MM.1S (cell line): ENCODE measurements at regions not wholly inside any gene's neighbourhood (a gene's known extent, or its start where the extent isn't known, plus 50 kb on each side); places are given as distances from the start of the nearest gene placed in this dataset.

ENCODE experiments used
- DNase-seq: peaks from one replicate; pipeline ENCODE4 v3.0.0-alpha.2; 2015
- H2AFZ ChIP-seq: fragments of 300-600 bp; sonication (generic); 2 replicates; pipeline ENCODE4 v1.6.0; 2016; ENCODE audit warnings: antibody characterized with exemption, low read length
- H3F3A ChIP-seq: fragments of 300-600 bp; sonication (generic); 2 replicates; pipeline ENCODE4 v1.6.1; 2016; ENCODE audit warnings: mild to moderate bottlenecking, antibody characterized with exemption, low read length, moderate library complexity, mixed read lengths; ENCODE audit not compliant: insufficient read depth
- H3K27ac ChIP-seq: fragments of 300-600 bp; sonication (generic); 2 replicates; pipeline ENCODE4 v1.5.1; 2016; ENCODE audit warnings: mild to moderate bottlenecking, low read length
- H3K27me3 ChIP-seq: fragments of 300-600 bp; sonication (generic); replicated peaks from 2 replicates; pipeline ENCODE4 v1.6.0; 2016; ENCODE audit warnings: low read length; ENCODE audit not compliant: insufficient read depth
- H3K36me3 ChIP-seq: fragments of 300-600 bp; sonication (generic); replicated peaks from 2 replicates; pipeline ENCODE4 v1.6.1; 2016; ENCODE audit warnings: mild to moderate bottlenecking, low read length, mixed read lengths; ENCODE audit not compliant: insufficient read depth
- H3K4me1 ChIP-seq: fragments of 300-600 bp; sonication (generic); 2 replicates; pipeline ENCODE4 v1.6.1; 2016; ENCODE audit warnings: low read length, mixed read lengths
- H3K4me2 ChIP-seq: fragments of 300-600 bp; sonication (generic); 2 replicates; pipeline ENCODE4 v1.6.0; 2016; ENCODE audit warnings: low read depth, low read length
- H3K4me3 ChIP-seq: fragments of 300-600 bp; sonication (generic); 2 replicates; pipeline ENCODE4 v1.5.1; 2016; ENCODE audit warnings: low read length, mixed read lengths
- H3K79me2 ChIP-seq: fragments of 300-600 bp; sonication (generic); 2 replicates; pipeline ENCODE4 v1.6.1; 2016; ENCODE audit warnings: mixed run types, low read length, mixed read lengths
- H3K9ac ChIP-seq: fragments of 300-600 bp; sonication (generic); 2 replicates; pipeline ENCODE4 v1.6.1; 2016; ENCODE audit warnings: low read length, mixed read lengths
- H3K9me2 ChIP-seq: fragments of 300-600 bp; sonication (generic); replicated peaks from 2 replicates; pipeline ENCODE4 v1.6.1; 2016; ENCODE audit warnings: mild to moderate bottlenecking, low read length, mixed read lengths; ENCODE audit not compliant: insufficient read depth
- H3K9me3 ChIP-seq: fragments of 300-600 bp; sonication (generic); replicated peaks from 2 replicates; pipeline ENCODE4 v1.6.1; 2016; ENCODE audit warnings: mild to moderate bottlenecking, low read length, mixed read lengths; ENCODE audit not compliant: insufficient read depth
- H4K20me1 ChIP-seq: fragments of 300-600 bp; sonication (generic); 2 replicates; pipeline ENCODE4 v1.6.1; 2016; ENCODE audit warnings: mild to moderate bottlenecking, low read length, moderate library complexity, mixed read lengths; ENCODE audit not compliant: insufficient read depth
- EZH2 ChIP-seq: fragments of 300-600 bp; sonication (generic); optimal IDR thresholded peaks from 2 replicates; pipeline ENCODE3; 2017; ENCODE audit warnings: low read depth, mild to moderate bottlenecking, antibody characterized with exemption, low read length, mixed read lengths
- EZH2phosphoT487 ChIP-seq: fragments of 300-600 bp; sonication (generic); IDR thresholded peaks from 2 replicates; pipeline ENCODE4 v1.6.1; 2018; ENCODE audit warnings: antibody characterized with exemption, low read length
- TF ChIP-seq, protein P1 (sequence below): fragments of 300-600 bp; sonication (generic); IDR thresholded peaks from 2 replicates; pipeline ENCODE4 v1.5.1; 2016; ENCODE audit warnings: antibody characterized with exemption, low read length, mixed read lengths

DNA sequence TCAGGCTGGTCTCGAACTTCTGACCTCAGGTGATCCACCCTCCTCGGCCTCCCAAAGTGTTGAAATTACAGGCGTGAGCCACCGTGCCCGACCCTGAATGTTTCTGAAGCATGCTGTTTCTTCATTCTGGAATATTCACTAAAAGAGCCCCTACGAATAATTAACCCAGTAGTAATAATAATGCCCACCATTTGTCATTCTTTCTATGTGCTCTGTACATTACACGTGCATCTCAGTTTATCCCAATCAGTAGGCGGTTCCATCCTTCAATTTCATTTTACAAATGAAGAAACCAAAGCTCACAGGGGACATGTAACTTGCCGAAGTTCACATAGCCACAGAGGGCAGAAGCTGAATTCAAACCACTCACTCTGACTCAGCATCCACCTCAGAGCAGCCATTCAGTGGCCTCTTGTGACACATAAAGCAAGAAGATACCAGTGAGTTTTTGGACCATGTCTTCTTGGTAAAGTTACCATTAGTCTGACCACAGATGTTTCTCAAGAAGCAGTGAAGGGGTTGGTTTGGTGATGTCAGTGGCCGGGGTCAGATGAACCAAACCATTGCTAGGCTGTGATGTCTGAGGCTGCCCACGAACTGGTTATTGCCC, 71.9 kb upstream of the DUSP5 start:
- Histone ChIP-seq H2AFZ (no peak overlapping the region), H3K9ac (no peak overlapping the region), H3F3A (peaks cover 43% of the 10 kb centered on the region), H4K20me1 (no peaks in the 10 kb centered on the region), H3K4me1 (peaks cover 69% of the 10 kb centered on the region), H3K36me3 (no peaks in the 10 kb centered on the region), H3K4me3 (no peak overlapping the region), H3K79me2 (0 out of 2 replicates have a peak, but pooled peaks cover 3% of the 10 kb centered on the region), H3K27ac (no peak overlapping the region; the same call in 1 of the 2 replicates), H3K9me2 (no peaks in the 10 kb centered on the region), H3K27me3 (no peaks in the 10 kb centered on the region), H3K4me2 (no peak overlapping the region), H3K9me3 (no peaks in the 10 kb centered on the region)
- DNase-seq, result no peak
- TF ChIP-seq EZH2phosphoT487 (no peak), EZH2 (no peak)
- TF ChIP-seq, protein P1, sequence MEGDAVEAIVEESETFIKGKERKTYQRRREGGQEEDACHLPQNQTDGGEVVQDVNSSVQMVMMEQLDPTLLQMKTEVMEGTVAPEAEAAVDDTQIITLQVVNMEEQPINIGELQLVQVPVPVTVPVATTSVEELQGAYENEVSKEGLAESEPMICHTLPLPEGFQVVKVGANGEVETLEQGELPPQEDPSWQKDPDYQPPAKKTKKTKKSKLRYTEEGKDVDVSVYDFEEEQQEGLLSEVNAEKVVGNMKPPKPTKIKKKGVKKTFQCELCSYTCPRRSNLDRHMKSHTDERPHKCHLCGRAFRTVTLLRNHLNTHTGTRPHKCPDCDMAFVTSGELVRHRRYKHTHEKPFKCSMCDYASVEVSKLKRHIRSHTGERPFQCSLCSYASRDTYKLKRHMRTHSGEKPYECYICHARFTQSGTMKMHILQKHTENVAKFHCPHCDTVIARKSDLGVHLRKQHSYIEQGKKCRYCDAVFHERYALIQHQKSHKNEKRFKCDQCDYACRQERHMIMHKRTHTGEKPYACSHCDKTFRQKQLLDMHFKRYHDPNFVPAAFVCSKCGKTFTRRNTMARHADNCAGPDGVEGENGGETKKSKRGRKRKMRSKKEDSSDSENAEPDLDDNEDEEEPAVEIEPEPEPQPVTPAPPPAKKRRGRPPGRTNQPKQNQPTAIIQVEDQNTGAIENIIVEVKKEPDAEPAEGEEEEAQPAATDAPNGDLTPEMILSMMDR, result no peak

DNA sequence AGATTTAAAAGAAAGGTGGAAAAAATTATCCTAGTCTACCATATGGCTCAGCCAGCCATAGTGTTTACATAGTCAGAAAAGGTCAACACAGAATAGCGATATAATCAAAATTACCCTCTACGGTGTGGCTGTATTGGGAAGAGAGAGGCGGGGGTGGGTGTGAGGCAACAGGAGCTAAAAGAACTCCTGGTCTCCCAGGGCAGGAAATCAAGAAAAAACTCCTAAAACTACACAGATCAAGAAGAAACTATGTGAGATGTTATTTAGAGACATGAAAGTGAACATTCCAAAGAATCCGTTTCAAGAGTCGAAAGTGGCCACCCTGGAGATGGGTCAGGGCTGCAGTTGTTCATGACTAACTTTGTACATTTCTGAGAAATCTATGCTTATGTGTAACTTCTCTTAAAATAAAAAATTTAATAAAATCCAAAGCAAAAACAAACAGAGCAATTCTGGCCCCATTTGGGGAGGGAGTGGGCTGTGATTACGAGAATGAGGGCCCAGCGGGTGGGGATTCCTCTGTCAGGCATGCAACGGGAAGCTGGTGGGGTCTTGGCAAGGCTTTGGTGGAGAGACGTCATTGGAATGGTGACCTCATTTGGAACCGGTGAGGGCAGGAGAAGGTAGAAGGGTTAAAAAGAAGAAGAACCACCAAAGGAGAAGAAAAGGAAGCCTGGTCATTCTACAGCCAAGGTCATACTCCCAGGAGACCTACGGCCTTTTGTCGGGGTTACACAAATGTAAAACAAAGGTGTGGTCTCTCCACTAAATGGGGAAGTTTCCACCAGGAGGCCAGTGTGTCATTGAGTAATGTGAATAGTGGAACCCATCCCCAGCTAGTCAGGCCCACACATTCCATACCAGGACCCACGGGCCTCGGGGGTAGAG, 71.2 kb upstream of the DUSP5 start:
- H3K4me1 ChIP-seq, result peaks cover 63% of the 10 kb centered on the region

DNA sequence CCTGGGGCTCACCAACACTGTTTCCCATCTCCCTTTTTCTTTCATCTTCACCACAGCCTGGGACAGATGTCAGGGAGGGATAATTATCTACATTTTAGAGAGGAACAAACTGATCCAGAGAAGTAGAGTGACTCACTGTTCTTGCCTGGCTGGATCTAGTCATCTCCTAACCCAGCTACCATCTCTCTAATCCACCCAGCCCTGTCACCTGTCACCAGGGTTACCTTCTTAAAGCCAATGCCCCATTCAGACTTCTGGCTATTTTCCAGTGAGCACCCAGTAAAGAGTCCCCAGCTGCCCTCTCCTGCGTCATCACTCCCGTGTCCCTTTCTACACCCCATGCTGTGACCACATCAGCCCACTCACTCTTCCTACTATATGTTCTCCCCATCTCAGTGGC, 68.4 kb upstream of the DUSP5 start:
- no peak for DNase-seq
- Histone ChIP-seq H3K9me3 (no peaks in the 10 kb centered on the region), H3K4me3 (no peak overlapping the region), H2AFZ (no peak overlapping the region), H3K27ac (no peak overlapping the region), H3K9me2 (no peaks in the 10 kb centered on the region), H3K36me3 (no peaks in the 10 kb centered on the region), H3K9ac (no peak overlapping the region), H3K4me1 (peaks cover 35% of the 10 kb centered on the region), H3K27me3 (no peaks in the 10 kb centered on the region), H4K20me1 (no peaks in the 10 kb centered on the region), H3F3A (peaks cover 8% of the 10 kb centered on the region; the same call in 1 of the 2 replicates), H3K4me2 (no peak overlapping the region), H3K79me2 (0 out of 2 replicates have a peak, but pooled peaks cover 3% of the 10 kb centered on the region)
- TF ChIP-seq EZH2, result no peak
- TF ChIP-seq EZH2phosphoT487, result no peak

More for the DNA sequence above, 71.2 kb upstream of the DUSP5 start:
- peaks cover 36% of the 10 kb centered on the region for H3F3A ChIP-seq
- TF ChIP-seq EZH2 (no peak), EZH2phosphoT487 (no peak)
- TF ChIP-seq, protein P1, result no peak
- no peaks in the 10 kb centered on the region for H3K27me3 ChIP-seq
- no peak for DNase-seq
- no peak overlapping the region for H2AFZ ChIP-seq
- H3K4me2 ChIP-seq, result no peak overlapping the region
- no peak overlapping the region; the same call in 1 of the 2 replicates for H3K27ac ChIP-seq
- no peaks in the 10 kb centered on the region for H4K20me1 ChIP-seq
- no peak overlapping the region for H3K9ac ChIP-seq
- no peaks in the 10 kb centered on the region for H3K9me2 ChIP-seq
- H3K4me3 ChIP-seq, result no peak overlapping the region
- H3K79me2 ChIP-seq, result 0 out of 2 replicates have a peak, but pooled peaks cover 3% of the 10 kb centered on the region
- no peaks in the 10 kb centered on the region for H3K36me3 ChIP-seq
- H3K9me3 ChIP-seq, result no peaks in the 10 kb centered on the region
